Transverse colon (tissue), 4 donors: ENCODE measurements at regions not wholly inside any gene's neighbourhood (a gene's known extent, or its start where the extent isn't known, plus 50 kb on each side); places are given as distances from the start of the nearest gene placed in this dataset.

Experiments used
- DNase-seq: peaks from one replicate; pipeline ENCODE4 v3.0.0-alpha.2; 2019
- H3K27ac ChIP-seq, 4 donors: fragments of 200-600 bp; sonication (generic); 2 replicates each; pipeline ENCODE4 v1.5.1; 2016 to 2018; ENCODE audit warnings: inconsistent platforms in 4 of 4
- H3K27me3 ChIP-seq: fragments of 200-600 bp; sonication (generic); 2 replicates; pipeline ENCODE4 v1.5.1; 2017; ENCODE audit warnings: inconsistent platforms
- H3K36me3 ChIP-seq, 4 donors: fragments of 200-600 bp; sonication (generic); 2 replicates each; pipeline ENCODE4 v1.5.1; 2017 to 2019; ENCODE audit warnings: inconsistent platforms in 4 of 4
- H3K4me1 ChIP-seq, 4 donors: fragments of 200-600 bp; sonication (generic); 2 replicates each; pipeline ENCODE4 v1.5.1; 2017 to 2020; ENCODE audit warnings: inconsistent platforms in 4 of 4
- H3K4me3 ChIP-seq, 4 donors: fragments of 200-600 bp; sonication (generic); 1 replicate in 1 of 4; 2 replicates in 3 of 4; pipeline versions ENCODE4 v1.5.1 to v1.6.1; 2017 to 2019; ENCODE audit warnings: inconsistent platforms in 4 of 4
- H3K9me3 ChIP-seq, 2 donors: fragments of 200-600 bp; sonication (generic); 2 replicates each; pipeline ENCODE4 v1.5.1; 2017 to 2019; ENCODE audit warnings: inconsistent platforms in 2 of 2
- EP300 ChIP-seq: sonication (generic); formaldehyde crosslinking; IDR thresholded peaks from one replicate; pipeline ENCODE4 v1.6.1; 2017; ENCODE audit warnings: antibody characterized with exemption, low read depth
- POLR2A ChIP-seq: fragments of 450-650 bp; IDR thresholded peaks from one replicate; pipeline ENCODE4 v1.6.1; 2016; ENCODE audit warnings: antibody characterized with exemption, mild to moderate bottlenecking, moderate library complexity
- POLR2AphosphoS5 ChIP-seq, 3 donors: sonication (generic); formaldehyde crosslinking; IDR thresholded peaks; one replicate each; pipeline ENCODE4 v1.6.1; 2016; ENCODE audit warnings: antibody characterized with exemption in 3 of 3
- WGBS, 2 donors: methylation state at CpG; one replicate each; pipeline ENCODE4 v1.1.5; 2018; ENCODE audit warnings: low coverage in 1 of 2; 5-methylcytosine and 5-hydroxymethylcytosine counted together
- in situ Hi-C, 4 donors: fragments of 200-750 bp; cut with MboI; loops; one replicate each; pipeline versions ENCODE4 v1.15.0 to v1.15.1; 2017; ENCODE audit warnings: low sequenced_read_pairs in 3 of 4, low pct_ligation_motif_present in 1 of 4, low pct_unique_long_range_greater_than_20kb in 1 of 4
- intact Hi-C: fragments of 100-400 bp; cut with DNase I; formaldehyde crosslinking; loops from one replicate; pipeline ENCODE4 v1.15.1; 2023; ENCODE audit warnings: low total_unique reads
- TF ChIP-seq, protein P1 (sequence below), 5 experiments: fragments of 200-600 bp in 3 of 5; fragments of 450-650 bp in 2 of 5; sonication (generic) in 3 of 5; IDR thresholded peaks; 1 replicate in 2 of 5; 2 replicates in 3 of 5; pipeline ENCODE4 v1.5.1; 2016 to 2017; ENCODE audit warnings: antibody characterized with exemption in 5 of 5, inconsistent platforms in 3 of 5, mild to moderate bottlenecking in 2 of 5, moderate library complexity in 1 of 5

DNA sequence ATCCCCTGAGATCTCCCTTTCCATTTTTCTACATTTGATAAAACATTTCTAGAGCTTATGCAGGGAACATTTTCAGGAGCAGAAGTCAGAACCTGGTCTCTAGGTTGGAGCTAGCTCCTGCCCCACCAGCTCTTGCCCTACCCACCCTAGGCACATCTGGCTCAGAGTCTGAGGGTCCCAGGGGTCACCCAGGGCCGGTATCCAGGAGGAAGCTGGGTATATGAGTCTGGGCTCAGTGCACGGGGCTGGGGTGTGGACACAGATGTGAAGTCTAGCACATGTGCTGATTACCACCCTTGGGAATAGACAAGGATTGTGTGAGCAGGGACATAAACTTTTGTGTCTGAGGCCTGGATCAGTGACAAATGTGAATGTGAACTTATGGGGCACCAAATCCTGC lies 95.4 kb downstream of the MATN1 start:
- no peak for DNase-seq
- in situ Hi-C loops, result no loop called here

DNA sequence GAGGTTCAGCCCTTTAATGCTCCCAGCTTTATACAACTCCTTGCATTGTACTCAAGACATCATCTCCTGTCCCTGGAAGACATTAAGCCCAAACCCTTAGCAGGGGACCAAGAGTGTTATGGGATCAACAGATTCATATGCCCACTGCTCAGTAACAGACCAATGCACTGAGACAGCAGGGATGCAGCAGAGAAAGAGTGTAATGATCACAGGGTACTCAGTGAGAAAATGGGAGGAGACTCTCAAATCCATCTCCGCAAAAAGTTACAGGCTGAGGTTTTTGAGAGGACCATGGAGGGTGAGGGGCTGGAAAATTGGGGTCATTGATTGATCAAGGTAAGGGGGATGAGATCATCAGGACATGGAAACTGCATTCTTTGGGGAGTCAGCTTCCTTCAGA lies 96.2 kb downstream of the MATN1 start:
- TF ChIP-seq POLR2AphosphoS5 (IDR thresholded peaks at IDR 0.05) (no peak), POLR2A (no peak), EP300 (no peak)
- TF ChIP-seq, protein P1, sequence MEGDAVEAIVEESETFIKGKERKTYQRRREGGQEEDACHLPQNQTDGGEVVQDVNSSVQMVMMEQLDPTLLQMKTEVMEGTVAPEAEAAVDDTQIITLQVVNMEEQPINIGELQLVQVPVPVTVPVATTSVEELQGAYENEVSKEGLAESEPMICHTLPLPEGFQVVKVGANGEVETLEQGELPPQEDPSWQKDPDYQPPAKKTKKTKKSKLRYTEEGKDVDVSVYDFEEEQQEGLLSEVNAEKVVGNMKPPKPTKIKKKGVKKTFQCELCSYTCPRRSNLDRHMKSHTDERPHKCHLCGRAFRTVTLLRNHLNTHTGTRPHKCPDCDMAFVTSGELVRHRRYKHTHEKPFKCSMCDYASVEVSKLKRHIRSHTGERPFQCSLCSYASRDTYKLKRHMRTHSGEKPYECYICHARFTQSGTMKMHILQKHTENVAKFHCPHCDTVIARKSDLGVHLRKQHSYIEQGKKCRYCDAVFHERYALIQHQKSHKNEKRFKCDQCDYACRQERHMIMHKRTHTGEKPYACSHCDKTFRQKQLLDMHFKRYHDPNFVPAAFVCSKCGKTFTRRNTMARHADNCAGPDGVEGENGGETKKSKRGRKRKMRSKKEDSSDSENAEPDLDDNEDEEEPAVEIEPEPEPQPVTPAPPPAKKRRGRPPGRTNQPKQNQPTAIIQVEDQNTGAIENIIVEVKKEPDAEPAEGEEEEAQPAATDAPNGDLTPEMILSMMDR (IDR thresholded peaks at IDR 0.05), result no peak
- in situ Hi-C loops (no loop called here), intact Hi-C loops (no loop called here)
- H3K4me3 ChIP-seq, result no peak overlapping the region
- no peak overlapping the region for H3K27ac ChIP-seq
- DNase-seq, result no peak
- no peaks in the 10 kb centered on the region for H3K36me3 ChIP-seq
- H3K9me3 ChIP-seq, result peaks cover 0 to 5% of the 10 kb centered on the region in 2 donors
- peaks cover 3% of the 10 kb centered on the region for H3K27me3 ChIP-seq
- 95% methylated on average over 1 of the region's 1 CpG; no CpG with 5 or more reads in 1 of the 2 donors for WGBS, 2 donors
- no peaks in the 10 kb centered on the region for H3K4me1 ChIP-seq

More for the DNA sequence above, 95.4 kb downstream of the MATN1 start:
- intact Hi-C loops, result no loop called here
- Histone ChIP-seq H3K4me3 (no peak overlapping the region), H3K27me3 (peaks cover 3% of the 10 kb centered on the region), H3K36me3 (no peaks in the 10 kb centered on the region), H3K4me1 (no peaks in the 10 kb centered on the region), H3K9me3 (peaks cover 0 to 5% of the 10 kb centered on the region in 2 donors), H3K27ac (no peak overlapping the region)
- TF ChIP-seq, protein P1 (IDR thresholded peaks at IDR 0.05), result no peak
- WGBS, 2 donors, result 64% methylated on average over 2 of the region's 2 CpGs; no CpG with 5 or more reads in 1 of the 2 donors

DNA sequence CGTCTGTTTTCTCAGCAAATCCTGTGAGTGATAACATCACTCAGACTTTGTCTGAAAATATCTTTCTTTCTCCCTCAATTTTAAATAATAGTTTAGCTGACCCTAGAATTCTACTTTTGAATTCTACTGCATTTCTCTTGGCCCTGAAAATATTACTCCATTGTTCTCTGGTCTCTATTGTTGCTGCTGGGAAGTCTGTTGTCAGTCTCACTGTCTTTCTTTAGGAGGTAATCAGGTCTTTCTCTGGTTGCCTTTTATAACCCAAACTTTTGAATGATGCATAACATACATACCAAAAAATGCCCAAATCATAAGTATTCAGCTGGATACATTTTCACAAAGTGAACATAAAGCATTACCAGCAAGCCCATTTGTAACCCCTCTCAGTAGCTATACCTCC lies 100.0 kb downstream of the MATN1 start:
- H3K4me1 ChIP-seq, result no peaks in the 10 kb centered on the region
- H3K9me3 ChIP-seq, result peaks cover 0 to 5% of the 10 kb centered on the region in 2 donors
- in situ Hi-C loops (no loop called here), intact Hi-C loops (no loop called here)
- no peaks in the 10 kb centered on the region for H3K36me3 ChIP-seq
- TF ChIP-seq POLR2AphosphoS5 (IDR thresholded peaks at IDR 0.05), result no peak
- TF ChIP-seq, protein P1 (IDR thresholded peaks at IDR 0.05), result no peak
- TF ChIP-seq POLR2A, result no peak
- no peak for TF ChIP-seq EP300
- 100% methylated on average over 1 of the region's 1 CpG for WGBS, 2 donors
- no peak for DNase-seq
- H3K27me3 ChIP-seq, result peaks cover 3% of the 10 kb centered on the region
- no peak overlapping the region for H3K4me3 ChIP-seq
- no peak overlapping the region for H3K27ac ChIP-seq

DNA sequence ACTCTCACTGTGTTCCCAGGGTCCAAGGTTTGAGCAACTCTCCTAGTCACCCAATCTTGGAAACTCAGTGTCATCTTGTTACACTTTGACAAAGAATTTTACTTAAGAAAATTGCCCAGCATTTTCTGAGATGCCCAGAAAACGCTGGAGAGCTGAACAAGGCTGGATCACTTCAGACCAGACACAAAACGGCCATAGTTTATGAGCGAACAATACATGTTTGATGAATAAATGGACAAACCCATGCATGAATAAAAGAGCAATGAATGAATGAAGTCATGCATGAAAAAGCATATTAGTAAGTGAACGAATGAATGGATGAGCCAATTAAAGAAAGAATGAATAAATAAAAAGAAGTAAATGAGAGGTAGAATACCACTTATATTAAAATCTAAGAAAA lies 103.8 kb downstream of the MATN1 start:
- DNase-seq, result no peak
- H3K4me3 ChIP-seq, result no peak overlapping the region
- H3K36me3 ChIP-seq, result no peaks in the 10 kb centered on the region
- intact Hi-C loops, result no loop called here
- H3K27me3 ChIP-seq, result no peaks in the 10 kb centered on the region
- in situ Hi-C loops, result no loop called here
- TF ChIP-seq, protein P1 (IDR thresholded peaks at IDR 0.05), result no peak
- TF ChIP-seq POLR2A (no peak), POLR2AphosphoS5 (IDR thresholded peaks at IDR 0.05) (no peak), EP300 (no peak)
- H3K4me1 ChIP-seq, result no peaks in the 10 kb centered on the region
- no peaks in the 10 kb centered on the region for H3K9me3 ChIP-seq
- no peak overlapping the region for H3K27ac ChIP-seq
- WGBS, 2 donors, result 63 to 79% methylated on average over 4 of the region's 4 CpGs
